GM12874 (cell line): ENCODE measurements at regions not wholly inside any gene's neighbourhood (a gene's known extent, or its start where the extent isn't known, plus 50 kb on each side); places are given as distances from the start of the nearest gene placed in this dataset.

Experiments used
- CTCF ChIP-seq: IDR thresholded peaks from 2 replicates; pipeline ENCODE4 v1.5.1; 2011; ENCODE audit warnings: low read depth, mild to moderate bottlenecking, control low read depth, low read length, moderate library complexity; ENCODE audit not compliant: insufficient read depth

- TF ChIP-seq CTCF, result no peak
Measured at GRCh38 chr3:22861426-22861825, 341.7 kb upstream of the UBE2E2 start.

- TF ChIP-seq CTCF, result no peak
Measured at GRCh38 chr3:22862111-22862510, 341.0 kb upstream of the UBE2E2 start.

GRCh38 chr3:22885039-22885438, 318.1 kb upstream of the UBE2E2 start:
- no peak for TF ChIP-seq CTCF

GRCh38 chr3:22885574-22886341, 317.4 kb upstream of the UBE2E2 start:
- TF ChIP-seq CTCF, result no peak

- TF ChIP-seq CTCF, result no peak
Measured at GRCh38 chr3:22886439-22887068, 316.6 kb upstream of the UBE2E2 start.

- peak; percentile 48 for TF ChIP-seq CTCF
Measured at GRCh38 chr3:22887664-22888291, 315.3 kb upstream of the UBE2E2 start.

- TF ChIP-seq CTCF, result no peak
Measured at GRCh38 chr3:22893101-22893500, 310.0 kb upstream of the UBE2E2 start.
